ENCODE measurements at regions not wholly inside any gene's neighbourhood (a gene's known extent, or its start where the extent isn't known, plus 50 kb on each side); places are given as distances from the start of the nearest gene placed in this dataset.

DNA sequence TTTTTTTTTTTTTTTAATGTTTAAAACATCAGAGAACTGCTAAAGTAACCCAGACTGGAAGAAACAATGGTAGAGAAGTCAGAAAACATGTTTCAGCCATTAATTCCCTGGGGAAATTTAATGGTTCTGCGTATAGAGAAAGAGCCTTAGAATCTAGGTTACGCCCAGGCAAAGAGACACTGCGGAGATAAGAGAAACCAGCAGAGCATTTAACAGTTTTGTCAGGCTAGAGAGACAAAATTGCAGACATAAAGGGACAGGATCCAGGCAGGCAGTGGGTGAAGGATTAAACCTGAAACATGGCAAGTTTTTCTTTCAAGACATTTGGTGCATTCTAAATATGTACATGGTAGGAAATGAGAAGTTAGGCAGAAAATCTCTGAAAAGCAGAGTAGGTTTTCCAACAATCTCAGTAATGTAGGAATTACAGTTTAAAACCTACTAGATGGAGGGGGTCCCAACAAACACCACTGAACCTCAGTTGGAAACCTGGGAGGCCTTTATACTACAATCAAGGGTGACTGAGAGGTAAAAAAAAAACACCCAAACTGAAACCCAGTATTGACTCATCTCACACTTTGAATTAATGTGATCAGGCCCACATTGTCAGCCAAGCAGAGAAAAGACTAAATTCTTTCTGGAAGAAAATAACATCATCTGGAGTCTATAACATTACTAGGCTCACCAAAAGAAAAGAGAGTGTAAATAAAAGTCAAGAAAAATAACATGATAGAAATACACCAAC lies 254.2 kb upstream of the NWD2 start:
- H3K4me2 ChIP-seq (ENCODE audit: insufficient read depth, low read length), result no peak overlapping the region
- no peaks in the 10 kb centered on the region for H3K36me3 ChIP-seq (ENCODE audit: control insufficient read depth in 2 of 2, extremely low read depth in 1 of 2, insufficient read depth in 2 of 2, low read length in 2 of 2)
- FAIRE-seq (no peak), DNase-seq (ENCODE audit: low read depth, low spot score) (no peak)
- no peaks in the 10 kb centered on the region for H3K27me3 ChIP-seq (ENCODE audit: control insufficient read depth in 2 of 2, insufficient read depth in 2 of 2, low read length in 2 of 2)
- no peak overlapping the region for H3K4me3 ChIP-seq (replicated peaks in 1 of 3; ENCODE audit: insufficient read depth in 1 of 3, low read depth in 1 of 3, low read length in 3 of 3)
- no peaks in the 10 kb centered on the region for H3K79me2 ChIP-seq (ENCODE audit: control insufficient read depth, insufficient read depth, low read length)
- intact Hi-C loops (cut with micrococcal nuclease) (no loop called here), dilution Hi-C loops (cut with MboI; ENCODE audit: extremely low pct_ligation_motif_present, low sequenced_read_pairs) (no loop called here)
- ChIA-PET CTCF (no interaction called here), POLR2A (no interaction called here)
- H3K9me1 ChIP-seq (replicated peaks; ENCODE audit: control insufficient read depth, extremely low read depth, insufficient read depth, low read length), result no peaks in the 10 kb centered on the region
- H3K9me3 ChIP-seq (replicated peaks; ENCODE audit: control insufficient read depth, insufficient read depth, low read length), result no peaks in the 10 kb centered on the region
- no TSS peak for BruUV-seq (replicated peaks)
- TF ChIP-seq FOS (IDR thresholded peaks at IDR 0.05; ENCODE audit: borderline replicate concordance, insufficient read depth, low read length) (no peak), POLR2A (IDR thresholded peaks at IDR 0.05; ENCODE audit: low read depth, low read length) (no peak), MAX (IDR thresholded peaks at IDR 0.05; ENCODE audit: insufficient read depth, insufficient read length) (no peak), POLR2AphosphoS5 (IDR thresholded peaks at IDR 0.05; ENCODE audit: insufficient read depth, low read depth, low read length) (no peak), GATA2 (IDR thresholded peaks at IDR 0.05; ENCODE audit: insufficient read depth, insufficient read length, low read depth, low read length) (no peak), JUN (IDR thresholded peaks at IDR 0.05; ENCODE audit: borderline replicate concordance, insufficient read depth, insufficient read length, low read depth) (no peak), EZH2 (IDR thresholded peaks at IDR 0.05; ENCODE audit: borderline replicate concordance, low read depth, low read length, severe bottlenecking) (no peak), MYC (IDR thresholded peaks at IDR 0.05; ENCODE audit: low read depth, low read length) (no peak), CTCF (IDR thresholded peaks at IDR 0.05; ENCODE audit: extremely low read depth in 1 of 2, insufficient read depth in 1 of 2, low read depth in 1 of 2, low read length in 2 of 2) (no peak)
- no peaks in the 10 kb centered on the region for H3K4me1 ChIP-seq (ENCODE audit: control insufficient read depth, extremely low read depth, insufficient read depth, low read length)
- no peak overlapping the region for H3K27ac ChIP-seq (ENCODE audit: insufficient read depth, low read depth, low read length)
- no peak overlapping the region for H2AFZ ChIP-seq (ENCODE audit: low read depth, low read length)
- no peaks in the 10 kb centered on the region for H4K20me1 ChIP-seq (replicated peaks; ENCODE audit: control insufficient read depth, extremely low read depth, insufficient read depth, low read length)
- no peak overlapping the region for H3K9ac ChIP-seq (replicated peaks; ENCODE audit: extremely low read depth, insufficient read depth, low read length)
